ENCODE measurements at regions not wholly inside any gene's neighbourhood (a gene's known extent, or its start where the extent isn't known, plus 50 kb on each side); places are given as distances from the start of the nearest gene placed in this dataset.

DNA sequence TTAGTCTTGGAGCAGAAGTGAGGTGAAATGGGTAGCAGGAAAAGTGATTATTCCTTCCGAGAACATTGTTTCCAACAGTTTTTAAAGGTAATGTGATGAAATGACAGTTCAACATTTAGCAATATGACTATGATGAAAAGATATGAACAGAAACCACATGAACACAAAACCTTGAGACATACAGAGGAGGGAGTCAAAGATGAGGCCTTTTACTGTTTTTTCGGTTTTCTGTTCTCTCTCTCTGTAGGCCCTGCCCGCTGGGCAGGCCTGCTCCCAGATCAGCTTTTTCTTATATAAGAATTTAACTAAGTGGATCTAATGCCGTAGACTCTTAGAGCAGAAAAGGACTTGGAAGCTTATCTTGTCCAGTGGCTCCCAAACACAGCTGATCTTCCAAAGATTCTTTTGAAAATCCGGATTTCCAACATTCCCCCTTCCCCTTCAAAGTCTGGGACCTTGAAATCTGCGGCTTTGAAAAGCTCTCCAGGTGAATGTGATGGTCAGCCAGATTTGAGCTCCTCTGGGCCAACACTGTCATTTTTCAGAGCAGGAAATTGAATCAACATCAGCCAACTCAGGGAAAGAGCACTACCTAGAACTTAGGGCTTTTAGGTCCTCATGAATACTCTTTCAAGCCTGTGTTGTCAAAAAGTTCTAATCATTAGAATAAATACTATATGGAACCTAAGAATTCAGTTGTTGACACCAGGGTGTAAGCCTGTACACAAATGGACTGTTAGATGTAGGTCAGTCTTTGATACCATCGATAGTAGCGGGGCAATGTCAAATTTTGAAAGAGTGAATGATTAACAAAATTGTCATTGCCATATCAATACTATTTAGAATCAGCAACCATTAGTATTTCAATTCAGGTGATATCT lies 372.7 kb downstream of the SHQ1 start:
- TF ChIP-seq, protein P1, sequence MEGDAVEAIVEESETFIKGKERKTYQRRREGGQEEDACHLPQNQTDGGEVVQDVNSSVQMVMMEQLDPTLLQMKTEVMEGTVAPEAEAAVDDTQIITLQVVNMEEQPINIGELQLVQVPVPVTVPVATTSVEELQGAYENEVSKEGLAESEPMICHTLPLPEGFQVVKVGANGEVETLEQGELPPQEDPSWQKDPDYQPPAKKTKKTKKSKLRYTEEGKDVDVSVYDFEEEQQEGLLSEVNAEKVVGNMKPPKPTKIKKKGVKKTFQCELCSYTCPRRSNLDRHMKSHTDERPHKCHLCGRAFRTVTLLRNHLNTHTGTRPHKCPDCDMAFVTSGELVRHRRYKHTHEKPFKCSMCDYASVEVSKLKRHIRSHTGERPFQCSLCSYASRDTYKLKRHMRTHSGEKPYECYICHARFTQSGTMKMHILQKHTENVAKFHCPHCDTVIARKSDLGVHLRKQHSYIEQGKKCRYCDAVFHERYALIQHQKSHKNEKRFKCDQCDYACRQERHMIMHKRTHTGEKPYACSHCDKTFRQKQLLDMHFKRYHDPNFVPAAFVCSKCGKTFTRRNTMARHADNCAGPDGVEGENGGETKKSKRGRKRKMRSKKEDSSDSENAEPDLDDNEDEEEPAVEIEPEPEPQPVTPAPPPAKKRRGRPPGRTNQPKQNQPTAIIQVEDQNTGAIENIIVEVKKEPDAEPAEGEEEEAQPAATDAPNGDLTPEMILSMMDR (conservative IDR thresholded peaks at IDR 0.05; ENCODE audit: low read depth, low read length), result no peak
- no peak for DNase-seq (ENCODE audit: low read depth)
- no peak overlapping the region for H3K4me3 ChIP-seq (ENCODE audit: low read depth, low read length)

DNA sequence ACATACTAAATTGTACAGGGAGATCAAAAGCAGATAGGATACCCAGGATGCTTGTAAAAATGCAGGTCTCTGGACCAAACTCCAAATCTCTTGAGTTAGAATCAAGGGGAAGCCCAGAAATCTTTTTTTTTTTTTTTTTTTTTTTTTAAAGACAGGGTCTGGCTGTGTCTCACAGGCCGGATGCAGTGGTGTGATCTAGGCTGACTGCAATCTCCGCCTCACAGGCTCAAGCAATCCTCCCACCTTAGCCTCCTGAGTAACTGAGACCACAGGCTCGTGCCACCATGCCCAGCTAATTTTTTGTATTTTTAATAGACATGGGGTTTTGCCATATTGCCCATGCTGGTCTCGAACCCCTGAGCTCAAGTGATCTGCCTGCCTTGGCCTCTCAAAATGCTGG lies 373.5 kb downstream of the SHQ1 start:
- no peak for DNase-seq (ENCODE audit: low read depth)
- H3K4me3 ChIP-seq (ENCODE audit: low read depth, low read length), result no peak overlapping the region
- TF ChIP-seq, protein P1 (conservative IDR thresholded peaks at IDR 0.05; ENCODE audit: low read depth, low read length), result no peak

DNA sequence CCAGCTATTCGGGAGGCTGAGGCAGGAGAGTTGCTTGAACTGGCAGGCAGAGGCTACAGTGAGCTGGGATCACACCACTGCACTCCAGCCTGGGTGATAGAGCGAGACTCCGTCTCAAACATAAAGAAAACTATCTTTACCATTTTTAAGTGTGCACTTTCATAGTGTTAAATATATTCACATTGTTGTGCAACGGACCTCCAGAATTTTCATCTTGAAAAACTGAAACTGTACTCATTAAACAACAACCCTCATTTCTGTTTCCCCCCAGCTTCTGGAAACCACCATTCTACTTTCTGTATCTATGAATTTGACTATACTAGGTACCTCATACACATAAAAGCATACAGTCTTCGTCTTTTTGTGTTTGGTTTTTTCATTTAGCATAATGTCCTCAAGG lies 375.1 kb downstream of the SHQ1 start:
- no peak overlapping the region for H3K4me3 ChIP-seq (ENCODE audit: low read depth, low read length)
- TF ChIP-seq, protein P1 (conservative IDR thresholded peaks at IDR 0.05; ENCODE audit: low read depth, low read length), result no peak
- DNase-seq (ENCODE audit: low read depth), result no peak

DNA sequence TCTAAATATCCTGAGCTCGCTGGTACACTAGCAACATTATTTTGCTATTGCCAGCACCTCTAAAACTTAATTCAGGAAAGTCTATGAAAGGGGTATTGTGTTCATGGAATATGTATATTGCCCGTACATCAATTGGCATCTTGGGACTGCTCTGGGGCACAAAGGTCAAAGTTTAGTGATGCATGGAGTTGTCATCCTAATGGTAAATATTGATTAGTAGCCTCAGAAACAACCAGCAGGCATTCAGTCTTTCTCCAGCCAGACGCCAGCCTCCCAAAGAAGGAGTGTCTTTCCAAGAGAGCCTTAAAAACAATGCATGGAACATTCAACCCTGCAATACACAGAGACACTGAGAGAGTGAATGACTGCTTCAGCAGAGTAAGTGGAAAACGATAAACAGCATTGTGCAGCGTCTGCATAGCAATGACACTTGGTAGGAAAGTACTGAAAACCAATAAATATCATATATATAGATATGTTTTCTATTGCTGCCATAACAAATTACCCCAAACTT lies 377.3 kb downstream of the SHQ1 start:
- H3K4me3 ChIP-seq (ENCODE audit: low read depth, low read length), result no peak overlapping the region
- no peak for DNase-seq (ENCODE audit: low read depth)
- TF ChIP-seq, protein P1 (conservative IDR thresholded peaks at IDR 0.05; ENCODE audit: low read depth, low read length), result no peak

DNA sequence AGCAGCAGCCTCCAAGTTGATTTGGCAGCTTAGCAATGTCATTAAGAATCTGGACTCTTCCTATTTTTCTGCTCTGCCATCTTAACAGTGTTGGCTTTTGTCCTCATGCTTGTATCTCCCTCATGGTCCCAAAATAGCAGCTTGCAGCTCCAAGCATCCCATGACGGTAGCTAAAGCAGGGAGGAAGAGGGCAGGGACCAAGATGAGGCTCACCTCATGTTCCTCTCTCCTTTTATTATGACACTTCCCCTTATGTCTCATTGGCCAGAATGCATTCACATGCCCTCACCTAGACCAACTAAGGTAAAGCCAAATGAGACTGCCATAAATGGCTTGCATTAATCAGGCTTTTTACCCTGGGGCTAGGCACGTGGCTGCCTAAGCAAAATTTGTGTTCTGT lies 382.4 kb downstream of the SHQ1 start:
- no peak for DNase-seq (ENCODE audit: low read depth)
- TF ChIP-seq, protein P1 (conservative IDR thresholded peaks at IDR 0.05; ENCODE audit: low read depth, low read length), result no peak
- H3K4me3 ChIP-seq (ENCODE audit: low read depth, low read length), result no peak overlapping the region

DNA sequence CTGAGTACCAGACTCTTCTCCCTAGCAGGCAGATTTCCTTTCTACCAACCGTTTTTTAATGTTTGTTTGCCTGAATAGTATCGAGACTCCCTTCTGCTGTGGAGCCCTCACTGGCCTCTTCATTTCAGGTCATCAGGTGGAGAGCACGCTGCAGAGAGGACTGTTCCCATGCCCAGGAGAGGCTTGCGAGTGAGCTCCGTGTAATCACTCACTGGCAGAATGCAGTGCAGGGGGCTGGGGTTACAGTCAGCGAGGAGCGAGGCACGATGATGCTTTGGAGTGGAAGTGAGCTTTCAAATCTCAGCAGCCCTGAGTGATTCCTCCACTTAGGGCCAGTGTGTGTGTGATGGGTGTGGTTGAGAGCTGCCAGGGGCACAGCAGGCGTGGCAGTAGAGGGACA lies 385.2 kb downstream of the SHQ1 start:
- no peak overlapping the region for H3K4me3 ChIP-seq (ENCODE audit: low read depth, low read length)
- no peak for DNase-seq (ENCODE audit: low read depth)

More for the DNA sequence above, 385.2 kb downstream of the SHQ1 start:
- TF ChIP-seq, protein P1 (conservative IDR thresholded peaks at IDR 0.05; ENCODE audit: low read depth, low read length), result no peak

Measured in choroid plexus epithelial cell (primary cell).